ENCODE measurements at regions not wholly inside any gene's neighbourhood (a gene's known extent, or its start where the extent isn't known, plus 50 kb on each side); places are given as distances from the start of the nearest gene placed in this dataset.
A peak's percentile ranks its signal among the peaks of the same experiment; 100 is the strongest.

GRCh38 chr15:89421219-89421618 lies 75.2 kb downstream of the RHCG start:
- DNase-seq: no peak

GRCh38 chr15:89419370-89419984 lies 76.9 kb downstream of the RHCG start:
- DNase-seq: peak; percentile 44

GRCh38 chr15:89417206-89417725 lies 79.1 kb downstream of the RHCG start:
- DNase-seq: no peak

- DNase-seq: peak; percentile 65
These were observed 79.8 kb downstream of the RHCG start for GRCh38 chr15:89416339-89417183.

- no peak for DNase-seq
These were observed 79.9 kb upstream of the POLG start for GRCh38 chr15:89414571-89414970.

- no peak for DNase-seq
These were observed 79.3 kb upstream of the POLG start for GRCh38 chr15:89413877-89414276.

GRCh38 chr15:89412905-89413411 lies 78.3 kb upstream of the POLG start:
- no peak for DNase-seq

GRCh38 chr15:89410039-89410435 lies 75.4 kb upstream of the POLG start:
- DNase-seq: no peak

- no peak for DNase-seq
These were observed 74.8 kb upstream of the POLG start for GRCh38 chr15:89409184-89410038.

GRCh38 chr15:89408372-89409183 lies 74.0 kb upstream of the POLG start:
- DNase-seq: no peak

- DNase-seq: no peak
These were observed 72.5 kb upstream of the POLG start for GRCh38 chr15:89406940-89407607.

- DNase-seq: no peak
These were observed 71.8 kb upstream of the POLG start for GRCh38 chr15:89406218-89406939.

GRCh38 chr15:89405494-89405893 lies 70.9 kb upstream of the POLG start:
- no peak for DNase-seq

- no peak for DNase-seq
These were observed 69.4 kb upstream of the POLG start for GRCh38 chr15:89404023-89404422.

- DNase-seq: no peak
These were observed 67.8 kb upstream of the POLG start for GRCh38 chr15:89402518-89402805.

- peak; percentile 41 for DNase-seq
These were observed 67.2 kb upstream of the POLG start for GRCh38 chr15:89401631-89402517.

GRCh38 chr15:89400782-89401545 lies 66.3 kb upstream of the POLG start:
- no peak for DNase-seq

- no peak for DNase-seq
These were observed 65.6 kb upstream of the POLG start for GRCh38 chr15:89400116-89400781.

Data from fibroblast of skin of right biceps (primary cell).